Osteoblast (primary cell): ENCODE measurements at regions not wholly inside any gene's neighbourhood (a gene's known extent, or its start where the extent isn't known, plus 50 kb on each side); places are given as distances from the start of the nearest gene placed in this dataset.
A peak's percentile ranks its signal among the peaks of the same experiment; 100 is the strongest.

Source experiments
- DNase-seq: peaks from one replicate; pipeline ENCODE4 v3.0.0; 2011; ENCODE audit warnings: low spot score, mixed read lengths; ENCODE audit not compliant: insufficient read length; ENCODE audit errors: missing footprints
- H2AFZ ChIP-seq: 2 replicates; pipeline ENCODE4 v1.6.0; 2011; ENCODE audit warnings: mild to moderate bottlenecking, low read length
- H3K27ac ChIP-seq: 2 replicates; pipeline ENCODE4 v1.5.1; 2011; ENCODE audit warnings: mild to moderate bottlenecking, low read depth, low read length, moderate library complexity
- H3K27me3 ChIP-seq: 2 replicates; pipeline ENCODE4 v1.6.0; 2012; ENCODE audit warnings: mild to moderate bottlenecking, control low read depth, inconsistent platforms, low read length, moderate library complexity; ENCODE audit not compliant: insufficient read depth
- H3K36me3 ChIP-seq: 2 replicates; pipeline ENCODE4 v1.5.1; 2011; ENCODE audit warnings: mild to moderate bottlenecking, low read length, control low read depth, moderate library complexity; ENCODE audit not compliant: insufficient read depth
- H3K4me1 ChIP-seq: 2 replicates; pipeline ENCODE4 v1.5.1; 2011; ENCODE audit warnings: mild to moderate bottlenecking, low read length, control low read depth, moderate library complexity; ENCODE audit not compliant: insufficient read depth
- H3K4me2 ChIP-seq: 2 replicates; pipeline ENCODE4 v1.6.0; 2011; ENCODE audit warnings: mild to moderate bottlenecking, low read length; ENCODE audit not compliant: insufficient read depth
- H3K4me3 ChIP-seq: fragments of 200-600 bp; sonication (generic); 3 replicates; pipeline ENCODE4 v1.5.1; 2012; ENCODE audit warnings: mild to moderate bottlenecking, low read length, inconsistent platforms; ENCODE audit not compliant: insufficient read depth
- H3K79me2 ChIP-seq: 2 replicates; pipeline ENCODE4 v1.6.0; 2012; ENCODE audit warnings: mild to moderate bottlenecking, low read length, control low read depth, inconsistent platforms; ENCODE audit not compliant: insufficient read depth
- H3K9me3 ChIP-seq: 2 replicates; pipeline ENCODE4 v1.5.1; 2011; ENCODE audit warnings: low read depth, low read length, control low read depth
- H4K20me1 ChIP-seq: 2 replicates; pipeline ENCODE4 v1.6.0; 2012; ENCODE audit warnings: mild to moderate bottlenecking, low read length, control low read depth; ENCODE audit not compliant: insufficient read depth
- CTCF ChIP-seq: IDR thresholded peaks from 2 replicates; pipeline ENCODE4 v1.5.1; 2011; ENCODE audit warnings: mild to moderate bottlenecking, low read depth, low read length, moderate library complexity; ENCODE audit errors: extremely low read depth

DNA sequence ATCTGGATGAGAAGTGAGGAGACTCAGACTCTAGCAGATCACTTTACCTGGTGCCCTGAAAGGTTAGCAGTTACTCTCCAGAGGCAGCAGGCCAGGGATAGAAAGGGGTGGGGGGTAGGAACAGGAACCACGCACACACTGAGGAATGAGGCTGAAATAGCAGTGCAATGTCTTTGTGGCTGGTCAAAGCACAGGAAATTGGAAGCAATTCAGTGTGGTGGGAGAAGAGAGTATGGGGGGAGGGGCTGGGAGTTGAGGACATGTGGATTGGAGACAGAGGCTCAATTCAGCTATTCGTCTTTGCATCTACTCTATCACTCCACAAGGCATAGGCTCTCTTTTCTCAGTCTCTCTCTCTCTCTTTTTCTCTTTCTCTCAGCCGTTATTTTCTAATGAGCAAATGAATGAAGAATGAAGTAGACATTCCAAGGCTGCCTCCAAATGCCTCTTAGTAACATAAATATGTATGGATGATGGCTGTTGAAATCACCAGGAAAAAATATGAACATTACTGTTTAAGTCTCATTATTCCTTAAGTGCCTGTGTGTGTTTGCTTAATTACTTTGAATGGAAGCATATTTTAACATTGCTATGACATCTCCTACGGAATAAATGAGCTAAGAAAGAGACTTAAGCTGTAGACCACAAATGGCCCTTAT lies 979.4 kb downstream of the TSN start:
- Histone ChIP-seq H3K27ac (no peak overlapping the region), H4K20me1 (no peaks in the 10 kb centered on the region), H3K4me1 (no peaks in the 10 kb centered on the region), H3K4me2 (no peak overlapping the region), H3K4me3 (no peak overlapping the region), H3K79me2 (no peaks in the 10 kb centered on the region), H3K36me3 (no peaks in the 10 kb centered on the region), H3K9me3 (no peaks in the 10 kb centered on the region), H2AFZ (no peak overlapping the region), H3K27me3 (no peaks in the 10 kb centered on the region)
- no peak for TF ChIP-seq CTCF
- DNase-seq, result peak; percentile 27

DNA sequence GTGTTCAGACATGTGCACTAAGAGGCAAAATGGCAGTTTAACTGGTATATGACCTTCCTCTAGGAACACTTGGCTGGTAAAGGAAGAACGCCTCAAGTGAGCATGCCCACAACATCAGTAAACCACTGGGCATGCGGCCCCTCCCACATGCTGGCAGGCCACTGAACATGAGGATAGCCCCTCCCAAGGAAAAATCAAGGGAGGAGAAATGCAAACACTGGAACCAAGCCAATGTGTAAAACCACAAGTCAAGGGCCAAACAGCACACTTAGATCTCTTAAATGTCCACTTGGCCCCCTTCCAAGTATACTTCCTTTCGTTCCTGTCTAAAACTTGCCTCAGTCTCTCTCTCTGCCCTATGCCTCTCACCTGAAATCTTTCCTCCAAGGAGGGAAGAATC lies 980.8 kb downstream of the TSN start:
- Histone ChIP-seq H2AFZ (no peak overlapping the region), H3K4me1 (no peaks in the 10 kb centered on the region), H3K79me2 (no peaks in the 10 kb centered on the region), H3K4me2 (no peak overlapping the region), H3K36me3 (no peaks in the 10 kb centered on the region), H3K9me3 (no peaks in the 10 kb centered on the region), H3K4me3 (no peak overlapping the region), H4K20me1 (no peaks in the 10 kb centered on the region), H3K27ac (no peak overlapping the region), H3K27me3 (no peaks in the 10 kb centered on the region)
- no peak for DNase-seq
- no peak for TF ChIP-seq CTCF

- Histone ChIP-seq H3K79me2 (no peaks in the 10 kb centered on the region), H3K4me3 (no peak overlapping the region), H3K27ac (no peak overlapping the region), H4K20me1 (no peaks in the 10 kb centered on the region), H3K27me3 (no peaks in the 10 kb centered on the region), H3K4me2 (no peak overlapping the region), H3K9me3 (no peaks in the 10 kb centered on the region), H3K4me1 (no peaks in the 10 kb centered on the region), H2AFZ (no peak overlapping the region), H3K36me3 (no peaks in the 10 kb centered on the region)
- TF ChIP-seq CTCF, result no peak
- DNase-seq, result no peak
These were observed 982.1 kb downstream of the TSN start for GRCh38 chr2:122737429-122738077.

GRCh38 chr2:122739732-122740593 lies 984.5 kb downstream of the TSN start:
- no peaks in the 10 kb centered on the region for H3K9me3 ChIP-seq
- no peak overlapping the region for H2AFZ ChIP-seq
- H3K4me2 ChIP-seq, result no peak overlapping the region
- no peak overlapping the region for H3K4me3 ChIP-seq
- H3K79me2 ChIP-seq, result no peaks in the 10 kb centered on the region
- no peak for TF ChIP-seq CTCF
- H3K27me3 ChIP-seq, result no peaks in the 10 kb centered on the region
- H3K27ac ChIP-seq, result no peak overlapping the region
- DNase-seq, result no peak
- H3K36me3 ChIP-seq, result no peaks in the 10 kb centered on the region
- H3K4me1 ChIP-seq, result no peaks in the 10 kb centered on the region
- H4K20me1 ChIP-seq, result no peaks in the 10 kb centered on the region
